ENCODE measurements at regions not wholly inside any gene's neighbourhood (a gene's known extent, or its start where the extent isn't known, plus 50 kb on each side); places are given as distances from the start of the nearest gene placed in this dataset.

DNA sequence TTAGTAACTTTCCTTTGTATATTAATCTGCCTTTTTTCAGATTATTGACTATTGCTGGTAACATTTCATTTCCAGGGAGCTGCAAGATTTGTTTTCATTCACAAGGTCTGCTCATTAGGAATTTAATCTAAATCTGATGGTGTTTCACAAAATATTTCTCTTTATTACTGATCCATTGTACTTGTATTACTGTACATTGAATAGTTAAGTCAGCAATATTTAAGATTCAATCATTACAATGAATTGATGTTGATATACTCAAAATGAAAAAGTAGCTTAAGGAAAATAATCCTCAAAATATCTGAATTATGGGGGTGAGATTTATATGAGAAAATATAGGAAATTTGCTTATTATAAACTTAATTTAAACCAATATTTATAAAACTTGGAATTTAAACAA, 308.6 kb upstream of the PBX1 start:
- TF ChIP-seq POLR2A (IDR thresholded peaks at IDR 0.05): no peak
- TF ChIP-seq, protein P1, sequence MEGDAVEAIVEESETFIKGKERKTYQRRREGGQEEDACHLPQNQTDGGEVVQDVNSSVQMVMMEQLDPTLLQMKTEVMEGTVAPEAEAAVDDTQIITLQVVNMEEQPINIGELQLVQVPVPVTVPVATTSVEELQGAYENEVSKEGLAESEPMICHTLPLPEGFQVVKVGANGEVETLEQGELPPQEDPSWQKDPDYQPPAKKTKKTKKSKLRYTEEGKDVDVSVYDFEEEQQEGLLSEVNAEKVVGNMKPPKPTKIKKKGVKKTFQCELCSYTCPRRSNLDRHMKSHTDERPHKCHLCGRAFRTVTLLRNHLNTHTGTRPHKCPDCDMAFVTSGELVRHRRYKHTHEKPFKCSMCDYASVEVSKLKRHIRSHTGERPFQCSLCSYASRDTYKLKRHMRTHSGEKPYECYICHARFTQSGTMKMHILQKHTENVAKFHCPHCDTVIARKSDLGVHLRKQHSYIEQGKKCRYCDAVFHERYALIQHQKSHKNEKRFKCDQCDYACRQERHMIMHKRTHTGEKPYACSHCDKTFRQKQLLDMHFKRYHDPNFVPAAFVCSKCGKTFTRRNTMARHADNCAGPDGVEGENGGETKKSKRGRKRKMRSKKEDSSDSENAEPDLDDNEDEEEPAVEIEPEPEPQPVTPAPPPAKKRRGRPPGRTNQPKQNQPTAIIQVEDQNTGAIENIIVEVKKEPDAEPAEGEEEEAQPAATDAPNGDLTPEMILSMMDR (IDR thresholded peaks at IDR 0.05): no peak

DNA sequence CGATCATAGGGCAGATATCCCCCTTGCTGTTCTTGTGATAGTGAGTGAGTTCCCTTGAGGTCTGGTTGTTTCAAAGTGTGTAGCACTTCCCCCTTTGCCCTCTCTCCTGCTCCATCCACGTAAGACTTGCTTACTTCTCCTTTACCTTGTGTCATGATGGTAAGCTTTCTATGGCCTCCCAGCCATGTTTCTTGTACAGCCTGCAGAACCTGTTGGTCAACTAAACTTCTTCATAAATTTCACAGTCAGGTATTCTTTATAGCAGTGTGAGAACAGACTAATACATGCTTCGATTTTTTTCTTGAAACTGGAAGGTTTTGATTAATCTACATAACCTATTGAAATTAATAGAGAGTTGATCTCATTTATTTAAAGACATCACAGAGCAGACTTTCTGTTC, 302.5 kb upstream of the PBX1 start:
- H3K4me3 ChIP-seq: no peak overlapping the region
- no peak overlapping the region for H3K27ac ChIP-seq
- no peaks in the 10 kb centered on the region for H3K27me3 ChIP-seq
- H3K4me1 ChIP-seq (replicated peaks in 1 of 2): no peaks in the 10 kb centered on the region
- intact Hi-C loops (cut with DNase I): no loop called here
- 73 to 84% (median 84%) methylated on average over 3 of the region's 3 CpGs for WGBS, 4 donors
- no peak for DNase-seq
- no peaks in the 10 kb centered on the region for H3K9me3 ChIP-seq (replicated peaks in 1 of 3)
- no peak for TF ChIP-seq POLR2A (IDR thresholded peaks at IDR 0.05)
- TF ChIP-seq, protein P1 (IDR thresholded peaks at IDR 0.05): no peak
- no peaks in the 10 kb centered on the region for H3K36me3 ChIP-seq (replicated peaks in 1 of 2)

More for the DNA sequence above, 308.6 kb upstream of the PBX1 start:
- intact Hi-C loops (cut with DNase I): no loop called here
- no peak for DNase-seq
- H3K4me1 ChIP-seq (replicated peaks in 1 of 2): no peaks in the 10 kb centered on the region
- H3K27me3 ChIP-seq: no peaks in the 10 kb centered on the region
- H3K4me3 ChIP-seq: no peak overlapping the region
- no peaks in the 10 kb centered on the region for H3K9me3 ChIP-seq (replicated peaks in 1 of 3)
- H3K27ac ChIP-seq: no peak overlapping the region
- H3K36me3 ChIP-seq (replicated peaks in 1 of 2): no peaks in the 10 kb centered on the region

DNA sequence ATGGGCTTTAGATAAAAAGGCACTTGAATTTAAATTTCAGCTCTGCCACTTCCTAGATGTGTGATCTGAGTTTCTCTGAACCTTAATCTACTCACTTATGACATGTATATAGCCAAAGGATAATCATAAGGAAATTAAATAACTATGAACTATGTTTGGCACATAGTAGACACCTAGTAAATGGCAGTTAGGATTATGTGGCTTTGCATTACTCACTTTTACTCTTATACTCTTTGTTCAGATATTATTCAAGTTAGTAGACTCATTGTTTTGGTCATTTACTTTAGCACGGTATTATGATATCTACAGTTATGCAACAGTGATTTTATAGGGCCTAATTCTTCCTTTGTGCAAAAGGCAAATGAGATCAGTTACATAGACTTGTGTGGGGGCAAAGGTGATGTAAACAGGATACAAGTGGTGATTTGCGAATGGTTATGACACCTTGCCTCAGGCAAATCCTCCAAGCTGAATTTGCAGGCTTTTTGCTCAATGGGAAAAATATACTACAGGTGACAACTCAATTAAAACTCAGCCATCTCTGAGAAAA, 297.2 kb upstream of the PBX1 start:
- Histone ChIP-seq H3K4me1 (replicated peaks in 1 of 2) (no peaks in the 10 kb centered on the region), H3K9me3 (replicated peaks in 1 of 3) (no peaks in the 10 kb centered on the region), H3K27me3 (no peaks in the 10 kb centered on the region), H3K36me3 (replicated peaks in 1 of 2) (no peaks in the 10 kb centered on the region), H3K27ac (no peak overlapping the region), H3K4me3 (no peak overlapping the region)
- WGBS, 4 donors: 86 to 91% (median 88%) methylated on average over 2 of the region's 2 CpGs
- DNase-seq: no peak
- intact Hi-C loops (cut with DNase I): no loop called here
- TF ChIP-seq, protein P1 (IDR thresholded peaks at IDR 0.05): no peak
- no peak for TF ChIP-seq POLR2A (IDR thresholded peaks at IDR 0.05)

DNA sequence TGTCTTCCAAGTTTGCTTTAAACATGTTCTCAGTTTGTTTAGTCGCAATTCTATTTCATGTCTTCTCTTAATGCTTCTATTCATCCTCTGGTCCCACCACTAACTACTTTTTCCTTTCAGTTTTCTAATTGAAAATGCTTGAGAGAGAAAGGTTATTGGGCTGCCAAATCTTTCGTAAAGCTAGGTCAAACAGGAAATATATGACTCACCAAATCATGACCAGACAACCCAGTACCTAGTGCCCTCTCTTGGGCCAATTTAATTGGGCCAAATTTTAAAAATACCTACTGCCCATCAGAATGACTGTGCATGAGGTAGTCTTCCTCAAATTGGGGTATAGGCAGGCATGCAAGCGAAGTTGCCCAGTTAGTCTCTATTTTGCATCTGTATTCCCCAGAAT, 295.4 kb upstream of the PBX1 start:
- Histone ChIP-seq H3K4me3 (no peak overlapping the region), H3K4me1 (replicated peaks in 1 of 2) (no peaks in the 10 kb centered on the region), H3K9me3 (replicated peaks in 1 of 3) (no peaks in the 10 kb centered on the region), H3K27ac (no peak overlapping the region), H3K27me3 (no peaks in the 10 kb centered on the region), H3K36me3 (replicated peaks in 1 of 2) (no peaks in the 10 kb centered on the region)
- DNase-seq: no peak
- intact Hi-C loops (cut with DNase I): no loop called here
- 67 to 77% (median 68%) methylated on average over 3 of the region's 3 CpGs for WGBS, 4 donors
- TF ChIP-seq, protein P1 (IDR thresholded peaks at IDR 0.05): no peak
- no peak for TF ChIP-seq POLR2A (IDR thresholded peaks at IDR 0.05)
